SU-DHL-6 (cell line): ENCODE measurements at regions not wholly inside any gene's neighbourhood (a gene's known extent, or its start where the extent isn't known, plus 50 kb on each side); places are given as distances from the start of the nearest gene placed in this dataset.

ENCODE experiments used
- H2AFZ ChIP-seq: fragments of 200-600 bp; sonication (generic); 2 replicates; pipeline ENCODE4 v1.6.1; 2014; ENCODE audit warnings: low read depth, mild to moderate bottlenecking, moderate library complexity, mixed read lengths, antibody characterized with exemption, low read length; ENCODE audit not compliant: severe bottlenecking
- H3F3A ChIP-seq: fragments of 200-600 bp; shearing (Covaris generic); 2 replicates; pipeline ENCODE4 v1.6.0; 2016; ENCODE audit warnings: antibody characterized with exemption, mild to moderate bottlenecking; ENCODE audit not compliant: insufficient read depth
- H3K27ac ChIP-seq: fragments of 200-600 bp; sonication (generic); 2 replicates; pipeline ENCODE4 v1.5.1; 2016; ENCODE audit warnings: low read depth, mild to moderate bottlenecking, low read length, moderate library complexity, mixed read lengths
- H3K27me3 ChIP-seq: fragments of 200-600 bp; sonication (generic), shearing (Covaris generic); 2 replicates; pipeline ENCODE4 v1.6.0; 2014; ENCODE audit warnings: mild to moderate bottlenecking, low read length
- H3K36me3 ChIP-seq: fragments of 200-600 bp; sonication (generic); 2 replicates; pipeline ENCODE4 v1.6.1; 2014; ENCODE audit warnings: mild to moderate bottlenecking, low read length, mixed read lengths
- H3K4me2 ChIP-seq: fragments of 300-600, 200-600 bp; shearing (Covaris generic), sonication (generic); 2 replicates; pipeline ENCODE4 v1.6.0; 2014; ENCODE audit warnings: low read length, low read depth, mild to moderate bottlenecking; ENCODE audit not compliant: poor library complexity, severe bottlenecking
- H3K4me3 ChIP-seq: fragments of 200-600 bp; sonication (generic); 2 replicates; pipeline ENCODE4 v1.5.1; 2014; ENCODE audit warnings: antibody characterized with exemption, low read length, mild to moderate bottlenecking, mixed read lengths; ENCODE audit not compliant: insufficient read depth, poor library complexity, severe bottlenecking
- H3K79me2 ChIP-seq: fragments of 200-600 bp; sonication (generic); 2 replicates; pipeline ENCODE4 v1.6.1; 2014; ENCODE audit warnings: mild to moderate bottlenecking, low read length, moderate library complexity; ENCODE audit not compliant: insufficient read depth
- H3K9ac ChIP-seq: fragments of 200-600 bp; sonication (generic); 2 replicates; pipeline ENCODE4 v1.7.0; 2014; ENCODE audit warnings: mild to moderate bottlenecking, low read length
- H3K9me2 ChIP-seq: fragments of 200-600 bp; sonication (generic); replicated peaks from 2 replicates; pipeline ENCODE4 v1.6.1; 2014; ENCODE audit warnings: low read length; ENCODE audit not compliant: insufficient read depth
- H3K9me3 ChIP-seq: fragments of 200-600 bp; sonication (generic); 2 replicates; pipeline ENCODE4 v1.6.1; 2014; ENCODE audit warnings: low read length, mixed read lengths; ENCODE audit not compliant: insufficient read depth
- H4K20me1 ChIP-seq: fragments of 200-600 bp; sonication (generic); 2 replicates; pipeline ENCODE4 v1.6.1; 2014; ENCODE audit warnings: low read depth, mild to moderate bottlenecking, antibody characterized with exemption, low read length, moderate library complexity, mixed read lengths
- EZH2phosphoT487 ChIP-seq: fragments of 200-600 bp; sonication (generic), shearing (Covaris generic); conservative IDR thresholded peaks from 2 replicates; pipeline ENCODE4 v1.6.1; 2018; ENCODE audit warnings: mild to moderate bottlenecking, antibody characterized with exemption, low read length, moderate library complexity, mixed read lengths
- TF ChIP-seq, protein P1 (sequence below): fragments of 200-600 bp; sonication (generic); IDR thresholded peaks from one replicate; pipeline ENCODE4 v1.5.1; 2017; ENCODE audit warnings: antibody characterized with exemption, mild to moderate bottlenecking, low read length, moderate library complexity; ENCODE audit not compliant: insufficient read depth, poor library complexity, severe bottlenecking

DNA sequence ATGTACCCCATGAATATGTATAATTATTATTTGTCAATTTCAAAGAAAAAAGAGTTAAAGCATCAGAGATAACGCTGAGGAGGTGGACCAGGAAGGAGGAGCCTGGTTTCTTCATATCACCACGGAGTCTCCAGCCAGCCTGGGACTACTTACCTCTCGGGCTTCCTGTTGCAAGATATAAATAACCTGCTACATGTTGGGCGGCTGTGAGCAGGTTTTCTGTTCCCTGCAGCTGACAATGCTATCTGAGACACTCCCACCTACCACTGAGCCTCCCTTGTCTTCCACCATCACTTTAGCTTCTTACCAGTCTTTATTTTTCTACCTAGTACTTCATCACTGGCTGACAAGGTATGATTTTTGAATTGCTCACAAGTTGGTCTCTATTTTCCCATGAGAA is 102.7 kb upstream of the CPEB4 start:
- H3K4me2 ChIP-seq = no peak overlapping the region
- H3K27me3 ChIP-seq = no peaks in the 10 kb centered on the region

DNA sequence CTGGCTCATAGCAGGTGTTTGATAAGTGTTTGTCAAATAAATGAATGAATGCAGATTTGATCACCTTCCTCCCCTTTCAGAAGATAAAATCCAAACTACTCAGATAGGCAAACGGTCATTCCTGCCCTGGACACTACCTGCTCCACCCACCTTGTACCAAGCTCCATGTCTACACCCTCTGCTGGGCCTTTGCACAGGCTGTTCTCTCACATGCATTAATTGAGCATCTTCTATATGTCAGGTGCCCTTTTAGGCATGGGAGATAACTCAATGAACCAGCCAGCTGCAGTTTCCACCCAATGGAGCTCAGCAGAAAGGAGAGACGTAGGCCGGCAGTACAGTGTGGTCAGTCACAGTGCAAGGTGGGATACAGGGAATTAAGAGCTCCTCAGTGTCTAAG is 102.3 kb upstream of the CPEB4 start:
- Histone ChIP-seq H3K9me3 (no peaks in the 10 kb centered on the region), H3K36me3 (no peaks in the 10 kb centered on the region), H3F3A (no peaks in the 10 kb centered on the region), H3K27me3 (no peaks in the 10 kb centered on the region), H3K79me2 (no peaks in the 10 kb centered on the region), H2AFZ (no peak overlapping the region), H3K4me3 (no peak overlapping the region), H3K4me2 (no peak overlapping the region), H3K9ac (no peak overlapping the region), H4K20me1 (no peaks in the 10 kb centered on the region), H3K27ac (no peak overlapping the region), H3K9me2 (no peaks in the 10 kb centered on the region)
- TF ChIP-seq, protein P1, sequence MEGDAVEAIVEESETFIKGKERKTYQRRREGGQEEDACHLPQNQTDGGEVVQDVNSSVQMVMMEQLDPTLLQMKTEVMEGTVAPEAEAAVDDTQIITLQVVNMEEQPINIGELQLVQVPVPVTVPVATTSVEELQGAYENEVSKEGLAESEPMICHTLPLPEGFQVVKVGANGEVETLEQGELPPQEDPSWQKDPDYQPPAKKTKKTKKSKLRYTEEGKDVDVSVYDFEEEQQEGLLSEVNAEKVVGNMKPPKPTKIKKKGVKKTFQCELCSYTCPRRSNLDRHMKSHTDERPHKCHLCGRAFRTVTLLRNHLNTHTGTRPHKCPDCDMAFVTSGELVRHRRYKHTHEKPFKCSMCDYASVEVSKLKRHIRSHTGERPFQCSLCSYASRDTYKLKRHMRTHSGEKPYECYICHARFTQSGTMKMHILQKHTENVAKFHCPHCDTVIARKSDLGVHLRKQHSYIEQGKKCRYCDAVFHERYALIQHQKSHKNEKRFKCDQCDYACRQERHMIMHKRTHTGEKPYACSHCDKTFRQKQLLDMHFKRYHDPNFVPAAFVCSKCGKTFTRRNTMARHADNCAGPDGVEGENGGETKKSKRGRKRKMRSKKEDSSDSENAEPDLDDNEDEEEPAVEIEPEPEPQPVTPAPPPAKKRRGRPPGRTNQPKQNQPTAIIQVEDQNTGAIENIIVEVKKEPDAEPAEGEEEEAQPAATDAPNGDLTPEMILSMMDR = no peak
- no peak for TF ChIP-seq EZH2phosphoT487

More for the DNA sequence above, 102.7 kb upstream of the CPEB4 start:
- H3K9me3 ChIP-seq = no peaks in the 10 kb centered on the region
- H3K9ac ChIP-seq = no peak overlapping the region
- no peaks in the 10 kb centered on the region for H3K9me2 ChIP-seq
- no peaks in the 10 kb centered on the region for H3K36me3 ChIP-seq
- H3K27ac ChIP-seq = no peak overlapping the region
- no peak overlapping the region for H3K4me3 ChIP-seq
- no peaks in the 10 kb centered on the region for H3K79me2 ChIP-seq
- no peak for TF ChIP-seq EZH2phosphoT487
- TF ChIP-seq, protein P1 = no peak
- no peak overlapping the region for H2AFZ ChIP-seq
- no peaks in the 10 kb centered on the region for H4K20me1 ChIP-seq
- H3F3A ChIP-seq = no peaks in the 10 kb centered on the region

GRCh38 chr5:173786286-173787187 is 101.6 kb upstream of the CPEB4 start:
- Histone ChIP-seq H3K27ac (no peak overlapping the region), H3K36me3 (no peaks in the 10 kb centered on the region), H3K9ac (no peak overlapping the region), H3K9me2 (no peaks in the 10 kb centered on the region), H3K27me3 (no peaks in the 10 kb centered on the region), H4K20me1 (no peaks in the 10 kb centered on the region), H3K79me2 (no peaks in the 10 kb centered on the region), H3K4me2 (no peak overlapping the region), H3K9me3 (no peaks in the 10 kb centered on the region), H3F3A (no peaks in the 10 kb centered on the region), H2AFZ (no peak overlapping the region), H3K4me3 (no peak overlapping the region)
- TF ChIP-seq, protein P1 = peak; percentile 78
- TF ChIP-seq EZH2phosphoT487 = no peak
